T-helper 22 cell (primary cell): ENCODE measurements at regions not wholly inside any gene's neighbourhood (a gene's known extent, or its start where the extent isn't known, plus 50 kb on each side); places are given as distances from the start of the nearest gene placed in this dataset.
"Not testable (repeated sequence)": the region's sequence is repeated elsewhere in the genome, so short reads cannot be mapped to it uniquely, and the experiment has no call there.

Experiments
- DNase-seq: peaks from one replicate; pipeline ENCODE4 v3.0.0-alpha.2; 2020; ENCODE audit warnings: low read depth

DNA sequence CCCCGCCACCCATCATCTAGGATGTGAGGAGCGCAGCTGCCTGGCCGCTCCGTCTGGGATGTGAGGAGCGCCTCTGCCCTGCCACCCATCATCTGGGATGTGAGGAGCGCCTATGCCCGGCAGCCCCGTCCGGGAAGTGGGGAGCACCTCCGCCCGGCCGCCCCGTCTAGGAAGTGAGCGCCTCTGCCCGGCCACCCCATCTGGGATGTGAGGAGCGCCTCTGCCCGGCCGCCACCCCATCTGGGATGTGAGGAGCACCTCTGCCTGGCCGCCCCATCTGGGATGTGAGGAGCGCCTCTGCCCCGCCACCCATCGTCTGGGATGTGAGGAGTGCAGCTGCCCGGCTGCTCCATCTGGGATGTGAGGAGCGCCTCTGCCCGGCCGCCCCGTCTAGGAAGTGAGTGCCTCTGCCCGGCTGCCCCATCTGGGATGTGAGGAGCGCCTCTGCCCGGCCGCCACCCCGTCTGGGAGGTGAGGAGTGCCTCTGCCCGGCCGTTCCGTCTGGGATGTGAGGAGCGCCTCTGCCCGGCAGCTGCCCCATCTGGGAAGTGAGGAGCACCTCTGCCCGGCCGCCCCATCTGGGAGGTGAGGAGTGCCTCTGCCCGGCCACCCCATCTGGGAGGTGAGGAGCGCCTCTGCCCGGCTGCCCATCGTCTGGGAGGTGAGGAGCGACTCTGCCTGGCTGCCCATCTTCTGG lies 1086.5 kb downstream of the TYW1 start:
- not testable (repeated sequence) for DNase-seq

GRCh38 chr7:68087401-68087800 lies 1090.8 kb downstream of the TYW1 start:
- DNase-seq, result no peak

- DNase-seq, result no peak
Measured at GRCh38 chr7:68088879-68089278, 1092.2 kb downstream of the TYW1 start.

DNA sequence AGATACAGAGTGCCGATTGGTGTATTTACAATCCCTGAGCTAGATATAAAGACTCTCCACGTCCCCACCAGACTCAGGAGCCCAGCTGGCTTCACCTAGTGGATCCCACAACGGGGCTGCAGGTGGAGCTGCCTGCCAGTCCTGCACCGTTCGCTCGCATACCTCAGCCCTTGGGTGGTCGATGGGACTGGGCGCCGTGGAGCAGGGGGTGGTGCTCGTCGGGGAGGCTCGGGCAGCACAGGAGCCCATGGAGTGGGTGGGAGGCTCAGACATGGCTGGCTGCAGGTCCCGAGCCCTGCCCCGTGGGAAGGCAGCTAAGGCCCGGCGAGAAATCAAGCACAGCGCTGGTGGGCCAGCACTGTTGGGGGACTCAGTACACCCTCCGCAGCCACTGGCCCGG lies 1093.6 kb downstream of the TYW1 start:
- not testable (repeated sequence) for DNase-seq

DNA sequence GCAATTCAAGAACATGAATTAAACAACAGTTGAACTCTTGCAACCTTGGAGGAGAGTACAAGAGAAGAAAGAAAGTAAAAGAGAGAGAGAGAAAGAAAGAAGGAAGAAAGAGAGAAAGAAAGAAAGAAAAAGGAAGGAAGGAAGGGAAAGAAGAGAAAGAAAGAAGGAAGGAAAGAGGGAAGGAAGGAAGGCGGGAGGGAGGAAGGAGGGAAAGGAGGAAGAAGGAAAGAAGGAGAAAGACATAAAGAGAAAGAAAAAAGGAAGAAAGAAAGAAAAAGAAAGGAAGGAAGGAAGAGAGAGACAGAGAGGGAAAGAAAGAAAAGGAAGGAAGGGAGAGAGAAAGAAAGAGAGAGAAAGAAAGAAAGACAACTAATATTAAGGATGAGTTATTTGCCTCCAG lies 1106.7 kb downstream of the TYW1 start:
- DNase-seq, result no peak

DNA sequence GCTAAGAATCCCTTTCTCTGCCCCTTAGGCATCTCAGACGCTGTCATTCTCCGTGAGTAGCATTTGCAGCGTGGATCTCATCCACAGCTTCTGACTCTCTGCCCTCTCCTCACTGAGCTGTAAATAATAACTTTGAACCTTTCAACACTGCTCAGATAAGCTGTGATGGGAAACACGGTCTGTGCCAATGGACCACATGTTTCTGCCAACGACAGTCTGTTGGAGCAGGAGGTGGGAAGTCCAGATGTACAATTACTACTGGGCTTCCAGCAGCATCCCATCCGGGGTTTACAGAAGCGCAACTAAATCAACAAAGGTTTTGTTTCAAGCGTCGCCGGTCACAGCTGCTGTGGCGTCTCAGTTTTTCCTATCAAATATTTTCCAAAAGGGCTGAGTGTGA lies 1110.6 kb downstream of the TYW1 start:
- no peak for DNase-seq

DNA sequence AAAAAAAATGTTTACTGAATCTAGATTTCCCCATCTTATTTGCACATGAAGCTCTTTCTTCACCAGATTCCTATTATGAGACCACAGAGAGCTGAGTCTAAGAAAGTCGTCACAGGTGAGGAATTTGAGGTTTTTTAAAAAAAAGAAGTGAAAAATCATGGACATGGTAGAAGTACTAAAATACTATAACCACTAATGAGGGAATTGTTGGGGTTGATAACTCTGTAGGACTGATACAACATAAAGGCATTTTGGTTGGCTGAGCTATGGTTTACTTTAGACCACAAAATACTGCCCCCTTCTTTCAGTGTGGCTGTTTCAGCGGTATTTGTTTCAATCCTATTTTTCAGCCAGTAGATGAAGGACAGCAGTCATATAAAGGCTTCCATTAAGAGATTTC lies 1111.3 kb downstream of the TYW1 start:
- no peak for DNase-seq

- DNase-seq, result no peak
Measured at GRCh38 chr7:68109299-68109698, 1112.7 kb downstream of the TYW1 start.

- DNase-seq, result no peak
Measured at GRCh38 chr7:68119411-68119810, 1122.8 kb downstream of the TYW1 start.

GRCh38 chr7:68121056-68121455 lies 1124.4 kb downstream of the TYW1 start:
- DNase-seq, result no peak

DNA sequence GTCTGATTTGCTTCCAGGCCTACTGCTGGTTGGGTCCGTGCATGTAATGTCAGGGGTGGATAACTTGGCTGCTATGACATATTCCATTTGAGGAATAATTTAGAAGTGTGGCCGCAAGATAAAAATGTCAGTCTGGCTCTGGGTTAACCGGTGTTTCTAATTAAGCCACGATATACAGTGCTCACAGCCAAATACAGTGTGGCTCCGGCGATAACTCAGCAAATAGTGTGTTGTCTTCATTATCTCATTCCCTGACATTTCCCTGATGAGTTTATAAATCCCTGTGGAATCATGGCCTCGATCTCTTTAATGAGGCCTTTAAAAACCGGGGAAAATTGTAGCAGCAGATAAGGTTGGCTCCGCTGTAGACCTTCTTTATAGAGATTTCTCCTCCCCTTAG lies 1125.0 kb downstream of the TYW1 start:
- no peak for DNase-seq

- DNase-seq, result no peak
Measured at GRCh38 chr7:68122801-68123200, 1126.2 kb downstream of the TYW1 start.

- DNase-seq, result no peak
Measured at GRCh38 chr7:68125168-68125567, 1128.5 kb downstream of the TYW1 start.

- no peak for DNase-seq
Measured at GRCh38 chr7:68133045-68133444, 1136.4 kb downstream of the TYW1 start.

DNA sequence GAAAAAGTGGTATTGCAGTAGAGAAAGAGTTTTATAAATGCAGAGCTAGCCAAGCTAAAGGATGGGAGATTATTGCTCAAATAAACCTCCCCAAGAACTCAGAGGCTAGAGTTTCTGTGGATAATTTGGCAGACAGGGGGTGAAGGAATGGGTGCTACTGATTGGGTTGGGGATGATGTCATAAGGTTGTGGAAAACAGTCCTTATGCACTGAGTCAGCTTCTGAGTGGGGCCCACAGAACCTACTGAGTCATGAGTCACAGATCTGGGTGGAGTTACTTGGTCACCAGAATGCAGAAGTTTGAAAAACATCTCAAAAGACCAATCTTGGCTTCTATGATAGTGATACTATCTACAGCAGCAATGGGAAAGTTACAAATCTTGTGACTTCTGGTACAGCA lies 1146.7 kb downstream of the TYW1 start:
- no peak for DNase-seq

GRCh38 chr7:68146983-68147382 lies 1150.3 kb downstream of the TYW1 start:
- DNase-seq, result no peak

GRCh38 chr7:68147614-68148238 lies 1151.1 kb downstream of the TYW1 start:
- DNase-seq, result no peak

- no peak for DNase-seq
Measured at GRCh38 chr7:68148440-68148839, 1151.8 kb downstream of the TYW1 start.

DNA sequence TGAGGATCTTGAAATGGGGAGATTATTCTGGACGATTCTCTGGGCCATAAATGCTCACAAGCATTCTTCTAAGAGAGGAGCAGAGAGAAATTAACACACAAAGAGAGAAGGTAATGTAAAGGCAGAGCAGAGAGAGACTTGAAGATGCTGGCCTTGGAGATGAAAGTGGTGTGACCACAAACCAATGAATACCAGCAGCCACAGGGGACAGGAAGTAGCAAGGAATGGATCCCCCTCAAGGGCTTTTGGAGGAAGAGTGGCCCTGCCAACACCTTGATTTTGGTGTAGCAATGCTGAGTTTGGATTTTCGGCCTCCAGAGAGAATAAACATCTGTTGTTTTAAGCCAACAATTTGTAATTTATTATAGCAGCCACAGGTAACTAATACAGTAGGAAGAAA lies 1155.6 kb downstream of the TYW1 start:
- DNase-seq, result no peak

DNA sequence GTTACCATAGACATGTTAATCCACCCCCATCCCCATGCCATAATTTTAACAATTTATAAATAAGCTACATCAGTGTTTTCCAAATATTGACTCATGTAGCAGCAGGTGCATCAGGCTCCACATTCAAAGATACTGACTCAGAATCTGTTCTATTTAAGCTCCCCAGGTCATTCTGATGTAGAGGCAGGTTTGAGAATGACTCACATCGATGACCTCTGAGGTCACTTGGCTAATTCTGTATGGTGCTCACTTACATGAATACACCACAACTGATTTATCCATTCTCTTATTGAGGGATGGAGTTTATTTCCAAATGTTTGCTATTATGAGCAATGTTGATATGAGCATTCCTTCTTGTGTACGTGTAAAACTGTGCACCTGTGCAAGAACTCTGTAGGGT lies 1159.0 kb downstream of the TYW1 start:
- no peak for DNase-seq

DNA sequence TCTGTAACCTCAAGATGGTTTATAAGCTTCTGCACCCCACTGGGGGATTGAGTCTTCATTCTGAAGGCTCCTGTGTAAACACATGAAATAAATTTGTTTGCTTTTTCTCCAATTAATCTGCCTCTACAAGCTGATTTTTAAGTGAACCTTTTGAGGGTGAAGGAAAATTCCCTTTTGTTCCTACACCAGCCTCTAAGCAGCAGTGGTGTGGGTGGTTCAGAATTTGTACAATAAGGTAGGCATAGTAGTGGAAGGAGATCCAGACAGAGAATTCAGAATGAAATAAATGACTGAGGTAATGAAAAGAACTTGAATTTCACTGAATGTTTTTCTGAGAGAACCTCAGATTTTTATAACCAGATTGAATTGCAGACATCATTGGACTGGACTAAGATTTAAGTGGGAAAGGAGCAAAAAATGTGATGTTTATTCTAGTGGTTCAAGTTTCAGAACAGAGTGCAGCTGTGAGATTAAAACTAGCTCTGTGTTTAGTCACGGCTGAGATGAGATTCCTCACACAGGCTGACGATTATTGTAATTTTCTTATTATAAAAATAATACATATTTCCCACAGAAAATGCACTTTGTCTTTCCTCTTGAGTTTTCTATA lies 1162.2 kb downstream of the TYW1 start:
- no peak for DNase-seq

DNA sequence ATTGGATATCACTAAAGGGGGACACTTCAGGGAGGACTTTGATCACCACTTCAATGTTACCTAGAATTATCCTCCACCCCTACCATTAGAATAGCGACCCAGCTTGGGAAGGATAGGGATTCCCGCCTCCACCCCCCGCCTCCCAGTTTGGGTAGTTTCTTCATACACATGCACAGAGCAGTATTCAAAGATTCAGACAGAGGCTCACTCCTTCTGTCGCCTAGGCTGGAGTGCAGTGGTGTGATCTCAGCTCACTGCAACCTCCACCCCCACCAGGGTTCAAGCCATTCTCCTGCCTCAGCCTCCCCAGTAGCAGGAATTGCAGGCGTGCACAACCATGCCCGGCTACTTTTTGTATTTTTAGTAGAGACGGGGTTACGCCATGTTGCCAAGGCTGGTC lies 1166.1 kb downstream of the TYW1 start:
- DNase-seq, result no peak

DNA sequence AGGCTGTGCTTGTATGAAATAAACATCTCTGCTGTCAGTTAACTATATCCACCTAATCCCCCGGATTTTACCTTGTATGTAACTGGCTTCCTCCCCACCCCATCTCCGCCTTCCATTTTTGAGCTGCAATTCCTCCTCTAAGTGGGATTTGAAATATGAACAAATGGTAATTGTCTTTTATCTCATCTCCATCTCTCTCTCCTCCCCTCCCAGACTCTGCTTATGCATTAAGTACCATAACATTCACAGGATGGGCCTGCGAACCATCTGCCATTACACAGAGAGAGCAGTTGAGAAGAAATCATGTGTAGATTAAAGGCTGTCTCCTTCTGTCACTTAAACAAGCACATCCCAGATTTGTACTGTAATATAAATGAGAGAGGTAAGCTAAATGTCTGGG lies 1169.9 kb downstream of the TYW1 start:
- no peak for DNase-seq

- DNase-seq, result no peak
Measured at GRCh38 chr7:68173513-68173912, 1176.9 kb downstream of the TYW1 start.
